ENCODE measurements at regions not wholly inside any gene's neighbourhood (a gene's known extent, or its start where the extent isn't known, plus 50 kb on each side); places are given as distances from the start of the nearest gene placed in this dataset.

- in situ Hi-C loops (cut with MboI) (no loop called here), intact Hi-C loops (cut with micrococcal nuclease) (no loop called here)
- H4K20me1 ChIP-seq (replicated peaks; ENCODE audit: control insufficient read depth, insufficient read depth, low read length): no peaks in the 10 kb centered on the region
- FAIRE-seq (no peak), DNase-seq (ENCODE audit: extremely low read depth in 1 of 4, low spot score in 3 of 4) (no peak), ATAC-seq (no peak)
- no peak overlapping the region for H3K4me3 ChIP-seq
- ChIA-PET CTCF (ENCODE audit: low intra/inter-chr PET ratio) (no interaction called here), POLR2A (no interaction called here)
- H3K36me3 ChIP-seq (ENCODE audit: control insufficient read depth, insufficient read depth, low read length): no peaks in the 10 kb centered on the region
- no peak overlapping the region for H3K27ac ChIP-seq (ENCODE audit: extremely low read depth, low read depth, low read length)
- no peaks in the 10 kb centered on the region for H3K79me2 ChIP-seq (ENCODE audit: control insufficient read depth, insufficient read depth, low read length)
- no peaks in the 10 kb centered on the region for H3K4me1 ChIP-seq (replicated peaks in 1 of 2; ENCODE audit: control insufficient read depth in 2 of 2, insufficient read depth in 2 of 2, low read length in 2 of 2)
- no peak overlapping the region for H3K9ac ChIP-seq (ENCODE audit: insufficient read depth in 1 of 2, low read depth in 2 of 2, low read length in 2 of 2)
- no peaks in the 10 kb centered on the region for H3K9me1 ChIP-seq (ENCODE audit: control insufficient read depth, insufficient read depth, low read length)
- H2AFZ ChIP-seq (ENCODE audit: low read depth, low read length): no peak overlapping the region
- no peak overlapping the region for H3K4me2 ChIP-seq (ENCODE audit: insufficient read depth, low read length)
- no peaks in the 10 kb centered on the region for H3K27me3 ChIP-seq (ENCODE audit: control insufficient read depth in 2 of 2, insufficient read depth in 2 of 2, low read length in 2 of 2)
- no peak for TF ChIP-seq ZNF324 (CRISPR knock-in tag; IDR thresholded peaks at IDR 0.05)
- no peak for TF ChIP-seq MXD1 (CRISPR knock-in tag; IDR thresholded peaks at IDR 0.05; ENCODE audit: borderline replicate concordance, poor library complexity, severe bottlenecking)
- no peak for TF ChIP-seq SPI1 (IDR thresholded peaks at IDR 0.05; ENCODE audit: borderline replicate concordance, low read depth, low read length)
- TF ChIP-seq SRSF1 (IDR thresholded peaks at IDR 0.05; ENCODE audit: low read depth, low read length): no peak
- no peak for TF ChIP-seq SMARCE1 (IDR thresholded peaks at IDR 0.05)
- no peak for TF ChIP-seq UBTF (IDR thresholded peaks at IDR 0.05; ENCODE audit: borderline replicate concordance in 1 of 2, low read depth in 2 of 2, low read length in 2 of 2)
- no peak for TF ChIP-seq RUNX1 (IDR thresholded peaks at IDR 0.05; ENCODE audit: low read depth)
- no peak for TF ChIP-seq ETS2 (tag; IDR thresholded peaks at IDR 0.05; ENCODE audit: borderline replicate concordance, poor library complexity, severe bottlenecking)
- TF ChIP-seq ZNF431 (CRISPR knock-in tag; IDR thresholded peaks at IDR 0.05): no peak
- no peak for TF ChIP-seq ZNF766 (CRISPR knock-in tag; conservative IDR thresholded peaks at IDR 0.05)
- TF ChIP-seq ARID1B (IDR thresholded peaks at IDR 0.05): no peak
- TF ChIP-seq HDAC2 (IDR thresholded peaks at IDR 0.05): no peak
- no peak for TF ChIP-seq SIX5 (IDR thresholded peaks at IDR 0.05; ENCODE audit: borderline replicate concordance in 1 of 2, insufficient read depth in 1 of 2, low read depth in 1 of 2, low read length in 2 of 2)
- TF ChIP-seq ZNF778 (CRISPR knock-in tag; IDR thresholded peaks at IDR 0.05): no peak
- no peak for TF ChIP-seq ZBTB7A (IDR thresholded peaks at IDR 0.05; ENCODE audit: borderline replicate concordance, control insufficient read depth, low read depth, low read length)
- H3K9me3 ChIP-seq (replicated peaks; ENCODE audit: control insufficient read depth, insufficient read depth, low read depth, low read length): no peaks in the 10 kb centered on the region
- BruUV-seq (replicated peaks): no TSS peak
Observed at GRCh38 chr12:77606348-77606747, 224.3 kb upstream of the NAV3 start.
